ENCODE measurements at regions not wholly inside any gene's neighbourhood (a gene's known extent, or its start where the extent isn't known, plus 50 kb on each side); places are given as distances from the start of the nearest gene placed in this dataset.

DNA sequence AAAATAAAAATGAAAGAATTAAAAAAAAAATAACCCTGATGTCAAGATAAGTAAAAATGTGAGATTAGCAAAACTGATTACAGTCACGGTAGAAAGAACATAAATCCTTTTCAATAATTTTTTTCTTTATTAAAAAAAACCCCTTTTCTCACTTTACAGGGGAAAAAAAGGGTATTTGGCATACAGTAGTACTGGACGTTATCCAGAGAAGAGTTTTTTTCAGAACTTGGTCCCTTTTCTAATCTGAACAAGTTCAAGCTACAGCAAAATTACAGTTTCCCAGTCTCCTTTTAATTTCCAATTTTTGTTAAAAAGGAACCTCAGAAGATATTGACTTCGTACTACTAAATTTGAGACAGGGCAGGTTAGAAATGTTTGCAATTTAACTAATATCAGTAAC lies 134.7 kb upstream of the DCN start:
- Histone ChIP-seq H3K9me3 (no peaks in the 10 kb centered on the region), H3K4me3 (no peak overlapping the region), H3K4me1 (peaks cover 14% of the 10 kb centered on the region), H3K27me3 (no peaks in the 10 kb centered on the region), H3K36me3 (no peaks in the 10 kb centered on the region), H3K27ac (peak overlapping the region; percentile 53)
- intact Hi-C loops (cut with DNase I) = no loop called here
- no peak for DNase-seq (ENCODE audit: extremely low spot score in 2 of 2)
- TF ChIP-seq, protein P1, sequence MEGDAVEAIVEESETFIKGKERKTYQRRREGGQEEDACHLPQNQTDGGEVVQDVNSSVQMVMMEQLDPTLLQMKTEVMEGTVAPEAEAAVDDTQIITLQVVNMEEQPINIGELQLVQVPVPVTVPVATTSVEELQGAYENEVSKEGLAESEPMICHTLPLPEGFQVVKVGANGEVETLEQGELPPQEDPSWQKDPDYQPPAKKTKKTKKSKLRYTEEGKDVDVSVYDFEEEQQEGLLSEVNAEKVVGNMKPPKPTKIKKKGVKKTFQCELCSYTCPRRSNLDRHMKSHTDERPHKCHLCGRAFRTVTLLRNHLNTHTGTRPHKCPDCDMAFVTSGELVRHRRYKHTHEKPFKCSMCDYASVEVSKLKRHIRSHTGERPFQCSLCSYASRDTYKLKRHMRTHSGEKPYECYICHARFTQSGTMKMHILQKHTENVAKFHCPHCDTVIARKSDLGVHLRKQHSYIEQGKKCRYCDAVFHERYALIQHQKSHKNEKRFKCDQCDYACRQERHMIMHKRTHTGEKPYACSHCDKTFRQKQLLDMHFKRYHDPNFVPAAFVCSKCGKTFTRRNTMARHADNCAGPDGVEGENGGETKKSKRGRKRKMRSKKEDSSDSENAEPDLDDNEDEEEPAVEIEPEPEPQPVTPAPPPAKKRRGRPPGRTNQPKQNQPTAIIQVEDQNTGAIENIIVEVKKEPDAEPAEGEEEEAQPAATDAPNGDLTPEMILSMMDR (IDR thresholded peaks at IDR 0.05) = no peak
- TF ChIP-seq POLR2AphosphoS5 (IDR thresholded peaks at IDR 0.05; ENCODE audit: insufficient read depth in 1 of 2, low read depth in 1 of 2) (no peak), POLR2A (IDR thresholded peaks at IDR 0.05) (no peak)

- TF ChIP-seq, protein P1 (IDR thresholded peaks at IDR 0.05) = no peak
- TF ChIP-seq POLR2A (IDR thresholded peaks at IDR 0.05) (no peak), POLR2AphosphoS5 (IDR thresholded peaks at IDR 0.05; ENCODE audit: insufficient read depth in 1 of 2, low read depth in 1 of 2) (no peak)
- Histone ChIP-seq H3K27ac (peak overlapping the region; percentile 53), H3K9me3 (no peaks in the 10 kb centered on the region), H3K27me3 (no peaks in the 10 kb centered on the region), H3K4me3 (no peak overlapping the region), H3K36me3 (no peaks in the 10 kb centered on the region), H3K4me1 (peaks cover 14% of the 10 kb centered on the region)
- DNase-seq (ENCODE audit: extremely low spot score in 2 of 2) = no peak
- intact Hi-C loops (cut with DNase I) = no loop called here
These were observed 134.3 kb upstream of the DCN start for GRCh38 chr12:91316907-91317269.

GRCh38 chr12:91316161-91316906 lies 133.7 kb upstream of the DCN start:
- Histone ChIP-seq H3K27ac (peak overlapping the region; percentile 53), H3K9me3 (no peaks in the 10 kb centered on the region), H3K4me1 (peaks cover 14% of the 10 kb centered on the region), H3K27me3 (no peaks in the 10 kb centered on the region), H3K4me3 (no peak overlapping the region), H3K36me3 (no peaks in the 10 kb centered on the region)
- intact Hi-C loops (cut with DNase I) = no loop called here
- no peak for DNase-seq (ENCODE audit: extremely low spot score in 2 of 2)
- TF ChIP-seq, protein P1 (IDR thresholded peaks at IDR 0.05) = no peak
- TF ChIP-seq POLR2AphosphoS5 (IDR thresholded peaks at IDR 0.05; ENCODE audit: insufficient read depth in 1 of 2, low read depth in 1 of 2) = no peak
- no peak for TF ChIP-seq POLR2A (IDR thresholded peaks at IDR 0.05)

DNA sequence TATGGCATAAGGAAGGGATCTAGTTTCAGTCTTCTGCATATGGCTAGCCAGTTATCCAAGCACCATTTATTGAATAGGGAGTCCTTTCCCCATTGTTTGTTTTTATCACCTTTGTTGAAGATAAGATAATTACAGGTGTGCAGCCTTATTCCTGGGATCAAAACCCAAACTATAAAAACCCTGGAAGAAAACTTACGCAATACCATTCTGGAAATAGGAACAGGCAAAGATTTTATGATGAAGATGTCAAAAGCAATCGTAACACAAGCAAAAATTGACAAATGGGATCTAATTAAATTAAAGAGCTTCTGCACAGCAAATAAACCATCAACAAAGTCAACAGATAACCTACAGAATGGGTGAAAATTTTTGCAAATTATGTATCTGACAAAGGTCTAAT lies 128.5 kb upstream of the DCN start:
- TF ChIP-seq, protein P1 (IDR thresholded peaks at IDR 0.05) = no peak
- TF ChIP-seq POLR2AphosphoS5 (IDR thresholded peaks at IDR 0.05; ENCODE audit: insufficient read depth in 1 of 2, low read depth in 1 of 2) (no peak), POLR2A (IDR thresholded peaks at IDR 0.05) (no peak)
- H3K27ac ChIP-seq = no peak overlapping the region
- H3K36me3 ChIP-seq = no peaks in the 10 kb centered on the region
- no peaks in the 10 kb centered on the region for H3K9me3 ChIP-seq
- no peak for DNase-seq (ENCODE audit: extremely low spot score in 2 of 2)
- H3K4me3 ChIP-seq = no peak overlapping the region
- H3K27me3 ChIP-seq = no peaks in the 10 kb centered on the region
- intact Hi-C loops (cut with DNase I) = no loop called here
- H3K4me1 ChIP-seq = peaks cover 2% of the 10 kb centered on the region

DNA sequence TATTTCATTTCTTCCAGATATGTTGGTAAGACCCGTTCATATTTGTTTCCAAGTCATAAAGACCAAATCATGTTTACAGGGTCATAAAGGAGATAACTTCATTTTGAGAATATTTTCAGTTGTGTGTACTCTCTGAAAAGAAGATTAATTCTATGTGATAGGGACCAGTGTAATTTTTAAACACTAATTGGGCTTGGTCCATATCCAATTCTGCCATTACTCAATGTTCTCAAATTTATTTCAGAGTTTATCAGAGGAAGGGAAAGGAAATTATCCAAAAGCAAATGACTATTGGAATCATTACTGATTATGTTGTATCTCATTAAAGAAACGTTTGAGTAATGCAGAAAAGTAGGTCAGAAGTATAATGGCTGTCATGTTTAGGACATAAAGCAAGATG lies 126.8 kb upstream of the DCN start:
- intact Hi-C loops (cut with DNase I) = no loop called here
- H3K27me3 ChIP-seq = no peaks in the 10 kb centered on the region
- DNase-seq (ENCODE audit: extremely low spot score in 2 of 2) = no peak
- no peak overlapping the region for H3K4me3 ChIP-seq
- H3K27ac ChIP-seq = no peak overlapping the region
- H3K36me3 ChIP-seq = no peaks in the 10 kb centered on the region
- H3K4me1 ChIP-seq = no peaks in the 10 kb centered on the region
- no peaks in the 10 kb centered on the region for H3K9me3 ChIP-seq
- TF ChIP-seq, protein P1 (IDR thresholded peaks at IDR 0.05) = no peak
- TF ChIP-seq POLR2A (IDR thresholded peaks at IDR 0.05) (no peak), POLR2AphosphoS5 (IDR thresholded peaks at IDR 0.05; ENCODE audit: insufficient read depth in 1 of 2, low read depth in 1 of 2) (no peak)
